A673 (cell line): ENCODE measurements at regions not wholly inside any gene's neighbourhood (a gene's known extent, or its start where the extent isn't known, plus 50 kb on each side); places are given as distances from the start of the nearest gene placed in this dataset.

Experiments
- BruUV-seq: library from RNA; stranded (reverse); fragments of 400-500 nt; replicated peaks from 2 replicates; lab custom pipeline; 2021; lab: Mats Ljungman, UMichigan
- CTCF ChIA-PET: fragments of 300-600 bp; sonication (Branson Sonifier 250); formaldehyde crosslinking; loops from one replicate; lab custom pipeline; 2022; ENCODE audit warnings: antibody characterized with exemption; lab: Charles Lee
- POLR2A ChIA-PET: fragments of 300-600 bp; sonication (Branson Sonifier 250); formaldehyde crosslinking; loops from one replicate; lab custom pipeline; 2022; ENCODE audit warnings: antibody characterized with exemption; ENCODE audit not compliant: low non-redundant PET; lab: Charles Lee
- DNase-seq: peaks from one replicate; pipeline ENCODE4 v3.0.0-alpha.2; 2015; ENCODE audit warnings: low spot score
- H3K27ac ChIP-seq: fragments of 200-600 bp; sonication (generic); 2 replicates; pipeline ENCODE4 v1.5.1; 2016; ENCODE audit warnings: mixed run types, low read depth, mild to moderate bottlenecking, mixed read lengths, antibody characterized with exemption, low read length; ENCODE audit not compliant: poor library complexity, severe bottlenecking
- H3K27me3 ChIP-seq: fragments of 200-600 bp; sonication (generic); replicated peaks from 2 replicates; pipeline ENCODE4 v1.6.1; 2017; ENCODE audit warnings: mixed run types, low read depth, mild to moderate bottlenecking, mixed read lengths, antibody characterized with exemption, low read length; ENCODE audit not compliant: insufficient read depth, poor library complexity
- H3K36me3 ChIP-seq: fragments of 200-600 bp; sonication (generic); 2 replicates; pipeline ENCODE4 v1.6.1; 2016; ENCODE audit warnings: mixed run types, mild to moderate bottlenecking, mixed read lengths, antibody characterized with exemption, low read length; ENCODE audit not compliant: insufficient read depth, poor library complexity, severe bottlenecking
- H3K4me1 ChIP-seq: fragments of 200-600 bp; sonication (generic); 2 replicates; pipeline ENCODE4 v1.6.1; 2017; ENCODE audit warnings: mixed run types, mild to moderate bottlenecking, mixed read lengths, antibody characterized with exemption, low read length; ENCODE audit not compliant: insufficient read depth, poor library complexity, severe bottlenecking
- H3K4me3 ChIP-seq: fragments of 200-600 bp; sonication (generic); 2 replicates; pipeline ENCODE4 v1.5.1; 2016; ENCODE audit warnings: low read depth, mixed run types, mild to moderate bottlenecking, mixed read lengths, low read length; ENCODE audit not compliant: poor library complexity, severe bottlenecking
- H3K9me3 ChIP-seq: fragments of 200-600 bp; sonication (generic); 2 replicates; pipeline ENCODE4 v1.6.1; 2016; ENCODE audit warnings: mixed run types, low read depth, mild to moderate bottlenecking, mixed read lengths, antibody characterized with exemption, low read length; ENCODE audit not compliant: poor library complexity, severe bottlenecking
- EZH2 ChIP-seq: fragments of 200-600 bp; sonication (generic); IDR thresholded peaks from 2 replicates; pipeline ENCODE4 v1.6.1; 2017; ENCODE audit warnings: borderline replicate concordance, low read depth, mild to moderate bottlenecking, mixed read lengths, antibody characterized with exemption, low read length; ENCODE audit not compliant: poor library complexity, severe bottlenecking
- intact Hi-C: fragments of 100-400 bp; cut with micrococcal nuclease; formaldehyde crosslinking; loops from one replicate; pipeline ENCODE4 v1.10.0; 2022; ENCODE audit not compliant: unreplicated experiment
- TF ChIP-seq, protein P1 (sequence below): fragments of 300-800, 200-600 bp; sonication (generic); conservative IDR thresholded peaks from 2 replicates; pipeline ENCODE4 v1.5.1; 2017; ENCODE audit warnings: low read depth, mild to moderate bottlenecking, antibody characterized with exemption, low read length, moderate library complexity, mixed read lengths

DNA sequence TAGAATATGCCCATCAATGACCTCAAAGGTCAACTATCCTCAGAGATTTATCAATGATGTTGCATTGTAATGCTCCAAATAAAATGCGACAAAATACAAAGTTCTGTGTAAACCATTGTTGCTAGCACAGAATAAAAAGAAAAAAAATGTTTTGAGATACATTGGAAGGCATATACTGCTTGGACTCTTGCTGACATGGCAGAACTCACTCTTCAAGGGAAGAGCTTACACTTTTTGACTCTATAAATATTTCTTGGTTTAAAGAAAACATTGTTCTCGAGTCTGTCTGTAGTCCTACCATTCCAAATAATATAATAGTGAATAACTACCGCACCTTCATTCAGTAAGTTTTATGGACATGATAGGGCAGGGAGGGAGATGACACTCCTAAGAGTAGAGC, 178.7 kb upstream of the RSPO3 start:
- Histone ChIP-seq H3K27me3 (no peaks in the 10 kb centered on the region), H3K9me3 (no peaks in the 10 kb centered on the region), H3K4me1 (peaks cover 16% of the 10 kb centered on the region), H3K36me3 (no peaks in the 10 kb centered on the region), H3K4me3 (no peak overlapping the region), H3K27ac (no peak overlapping the region)
- CTCF ChIA-PET: no interaction called here
- TF ChIP-seq EZH2: no peak
- TF ChIP-seq, protein P1, sequence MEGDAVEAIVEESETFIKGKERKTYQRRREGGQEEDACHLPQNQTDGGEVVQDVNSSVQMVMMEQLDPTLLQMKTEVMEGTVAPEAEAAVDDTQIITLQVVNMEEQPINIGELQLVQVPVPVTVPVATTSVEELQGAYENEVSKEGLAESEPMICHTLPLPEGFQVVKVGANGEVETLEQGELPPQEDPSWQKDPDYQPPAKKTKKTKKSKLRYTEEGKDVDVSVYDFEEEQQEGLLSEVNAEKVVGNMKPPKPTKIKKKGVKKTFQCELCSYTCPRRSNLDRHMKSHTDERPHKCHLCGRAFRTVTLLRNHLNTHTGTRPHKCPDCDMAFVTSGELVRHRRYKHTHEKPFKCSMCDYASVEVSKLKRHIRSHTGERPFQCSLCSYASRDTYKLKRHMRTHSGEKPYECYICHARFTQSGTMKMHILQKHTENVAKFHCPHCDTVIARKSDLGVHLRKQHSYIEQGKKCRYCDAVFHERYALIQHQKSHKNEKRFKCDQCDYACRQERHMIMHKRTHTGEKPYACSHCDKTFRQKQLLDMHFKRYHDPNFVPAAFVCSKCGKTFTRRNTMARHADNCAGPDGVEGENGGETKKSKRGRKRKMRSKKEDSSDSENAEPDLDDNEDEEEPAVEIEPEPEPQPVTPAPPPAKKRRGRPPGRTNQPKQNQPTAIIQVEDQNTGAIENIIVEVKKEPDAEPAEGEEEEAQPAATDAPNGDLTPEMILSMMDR: no peak
- intact Hi-C loops: no loop called here
- DNase-seq: no peak
- POLR2A ChIA-PET: no interaction called here
- BruUV-seq: no TSS peak

GRCh38 chr6:126941751-126942150, 176.7 kb upstream of the RSPO3 start:
- Histone ChIP-seq H3K9me3 (no peaks in the 10 kb centered on the region), H3K27ac (no peak overlapping the region), H3K27me3 (no peaks in the 10 kb centered on the region), H3K36me3 (no peaks in the 10 kb centered on the region), H3K4me3 (no peak overlapping the region), H3K4me1 (peaks cover 28% of the 10 kb centered on the region)
- ChIA-PET CTCF (no interaction called here), POLR2A (no interaction called here)
- intact Hi-C loops: no loop called here
- TF ChIP-seq, protein P1: no peak
- no peak for TF ChIP-seq EZH2
- DNase-seq: no peak
- BruUV-seq: no TSS peak

DNA sequence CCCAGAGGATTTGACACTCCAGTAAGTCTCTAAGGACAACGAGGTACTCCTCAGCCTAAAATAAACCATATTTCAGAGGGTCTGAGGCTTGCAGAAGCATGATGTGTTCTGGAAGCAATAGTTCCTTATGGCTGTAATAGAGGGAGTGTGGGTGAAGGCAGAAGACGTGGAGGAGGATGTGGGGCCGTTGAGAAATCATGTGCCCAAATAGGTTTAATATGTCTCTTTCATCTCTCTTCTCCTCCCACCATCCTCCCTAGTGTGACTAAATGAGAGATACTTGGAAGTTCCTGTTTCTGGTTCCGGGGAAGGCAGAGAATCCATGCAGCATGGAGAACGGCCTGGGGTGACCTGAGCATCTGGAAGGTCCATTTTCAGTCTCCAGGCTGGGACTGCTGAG, 174.0 kb upstream of the RSPO3 start:
- intact Hi-C loops: no loop called here
- BruUV-seq: no TSS peak
- no peak for DNase-seq
- H3K9me3 ChIP-seq: no peaks in the 10 kb centered on the region
- H3K4me1 ChIP-seq: peaks cover 15% of the 10 kb centered on the region
- H3K4me3 ChIP-seq: no peak overlapping the region
- TF ChIP-seq, protein P1: no peak
- no peak for TF ChIP-seq EZH2
- no peaks in the 10 kb centered on the region for H3K36me3 ChIP-seq
- H3K27ac ChIP-seq: no peak overlapping the region
- ChIA-PET CTCF (no interaction called here), POLR2A (no interaction called here)
- no peaks in the 10 kb centered on the region for H3K27me3 ChIP-seq
